NCI-H146 treated with DMSO at 0.1 percent for 48 hours (cell line): ENCODE measurements at regions not wholly inside any gene's neighbourhood (a gene's known extent, or its start where the extent isn't known, plus 50 kb on each side); places are given as distances from the start of the nearest gene placed in this dataset.

Source experiments
- DNase-seq: peaks from one replicate; lab custom pipeline; 2025; ENCODE audit not compliant: unreplicated experiment; lab: John Stamatoyannopoulos, UW

- no peak for DNase-seq
Observed at GRCh38 chr1:38241594-38242334, 195.2 kb upstream of the POU3F1 start.

GRCh38 chr1:38240618-38241017 lies 194.0 kb upstream of the POU3F1 start:
- DNase-seq = no peak

- DNase-seq = peak; percentile 2
Observed at GRCh38 chr1:38239258-38239835, 192.8 kb upstream of the POU3F1 start.

GRCh38 chr1:38238294-38238693 lies 191.7 kb upstream of the POU3F1 start:
- no peak for DNase-seq

- DNase-seq = no peak
Observed at GRCh38 chr1:38235705-38236104, 189.1 kb upstream of the POU3F1 start.

- DNase-seq = no peak
Observed at GRCh38 chr1:38231941-38232340, 185.3 kb upstream of the POU3F1 start.

GRCh38 chr1:38228718-38229117 lies 182.1 kb upstream of the POU3F1 start:
- no peak for DNase-seq

GRCh38 chr1:38225745-38226144 lies 179.2 kb upstream of the POU3F1 start:
- DNase-seq = no peak

- no peak for DNase-seq
Observed at GRCh38 chr1:38223391-38223790, 176.8 kb upstream of the POU3F1 start.

GRCh38 chr1:38222891-38223290 lies 176.3 kb upstream of the POU3F1 start:
- no peak for DNase-seq

GRCh38 chr1:38221006-38221649 lies 174.5 kb upstream of the POU3F1 start:
- DNase-seq = no peak

- no peak for DNase-seq
Observed at GRCh38 chr1:38217316-38217715, 170.7 kb upstream of the POU3F1 start.

- peak; percentile 39 for DNase-seq
Observed at GRCh38 chr1:38213646-38214434, 167.2 kb upstream of the POU3F1 start.

GRCh38 chr1:38210895-38211177 lies 164.2 kb upstream of the POU3F1 start:
- no peak for DNase-seq

GRCh38 chr1:38210021-38210894 lies 163.7 kb upstream of the POU3F1 start:
- no peak for DNase-seq

- no peak for DNase-seq
Observed at GRCh38 chr1:38208716-38209632, 162.4 kb upstream of the POU3F1 start.

GRCh38 chr1:38207906-38208305 lies 161.3 kb upstream of the POU3F1 start:
- DNase-seq = no peak

GRCh38 chr1:38207275-38207674 lies 160.7 kb upstream of the POU3F1 start:
- DNase-seq = no peak

GRCh38 chr1:38204698-38205097 lies 158.1 kb upstream of the POU3F1 start:
- DNase-seq = no peak

GRCh38 chr1:38203441-38203840 lies 156.8 kb upstream of the POU3F1 start:
- no peak for DNase-seq
